CD4-positive, alpha-beta T cell (primary cell): ENCODE measurements at regions not wholly inside any gene's neighbourhood (a gene's known extent, or its start where the extent isn't known, plus 50 kb on each side); places are given as distances from the start of the nearest gene placed in this dataset.

Experiments
- ATAC-seq: fragments of 200-7000 bp; cut with Tn5 transposase; one replicate; pipeline ENCODE4 v1.10.0; 2022; ENCODE audit warnings: mild to moderate bottlenecking; ENCODE audit not compliant: poor library complexity
- CTCF ChIA-PET: fragments of 350-600 bp; sonication (Branson Sonifier 250); formaldehyde crosslinking; loops from one replicate; lab custom pipeline; 2021; ENCODE audit warnings: antibody characterized with exemption, inconsistent platforms; lab: Charles Lee
- POLR2A ChIA-PET: fragments of 350-600 bp; sonication (Branson Sonifier 250); formaldehyde crosslinking; loops from one replicate; lab custom pipeline; 2021; ENCODE audit warnings: antibody characterized with exemption, inconsistent platforms; lab: Charles Lee
- DNase-seq, 14 experiments: peaks; one replicate each; pipeline ENCODE4 v3.0.0-alpha.2; 2013 to 2020; ENCODE audit warnings: mixed read lengths in 2 of 14
- H3K27ac ChIP-seq, 2 donors: one replicate each; pipeline versions ENCODE4 v1.5.1 to v1.7.0; 2013; ENCODE audit warnings: low read length in 2 of 2, low read depth in 1 of 2, mild to moderate bottlenecking in 1 of 2
- H3K27me3 ChIP-seq, 2 experiments: 1 replicate in 1 of 2; 2 replicates in 1 of 2; pipeline versions ENCODE4 v1.6.1 to v1.7.0; 2013; ENCODE audit warnings: low read length in 2 of 2, control low read depth in 1 of 2, mild to moderate bottlenecking in 1 of 2, moderate library complexity in 1 of 2; ENCODE audit not compliant: insufficient read depth in 2 of 2, control insufficient read depth in 1 of 2
- H3K36me3 ChIP-seq: one replicate; pipeline ENCODE4 v1.6.1; 2013; ENCODE audit warnings: low read length, control low read depth; ENCODE audit not compliant: insufficient read depth
- H3K4me1 ChIP-seq: one replicate; pipeline ENCODE4 v1.6.1; 2013; ENCODE audit warnings: low read length, control low read depth; ENCODE audit not compliant: insufficient read depth
- H3K4me3 ChIP-seq: one replicate; pipeline ENCODE4 v1.5.1; 2013; ENCODE audit warnings: mild to moderate bottlenecking, low read length, moderate library complexity
- H3K9me3 ChIP-seq, 2 experiments: 1 replicate in 1 of 2; 2 replicates in 1 of 2; pipeline versions ENCODE4 v1.6.1 to v1.7.0; 2013; ENCODE audit warnings: low read length in 2 of 2, mild to moderate bottlenecking in 2 of 2, control low read depth in 1 of 2, moderate library complexity in 1 of 2; ENCODE audit not compliant: control insufficient read depth in 1 of 2, insufficient read depth in 1 of 2
- H3K27ac Mint-ChIP-seq: one replicate; pipeline ENCODE4 v1.8.0; 2020; ENCODE audit warnings: mixed read lengths
- H3K27me3 Mint-ChIP-seq: one replicate; pipeline ENCODE4 v1.8.0; 2021; ENCODE audit warnings: mixed read lengths
- H3K36me3 Mint-ChIP-seq: one replicate; pipeline ENCODE4 v1.8.0; 2021; ENCODE audit warnings: low read depth, mixed read lengths
- H3K4me1 Mint-ChIP-seq: one replicate; pipeline ENCODE4 v1.8.0; 2021; ENCODE audit warnings: low read depth, mixed read lengths
- H3K4me3 Mint-ChIP-seq: one replicate; pipeline ENCODE4 v1.8.0; 2020; ENCODE audit warnings: mild to moderate bottlenecking, mixed read lengths
- H3K9me3 Mint-ChIP-seq: one replicate; pipeline ENCODE4 v1.8.0; 2020; ENCODE audit warnings: mixed read lengths
- CTCF ChIP-seq: fragments of 200-600 bp; IDR thresholded peaks from one replicate; pipeline ENCODE4 v1.8.0; 2022; ENCODE audit warnings: antibody characterized with exemption, mild to moderate bottlenecking
- intact Hi-C, 2 experiments: fragments of 100-400 bp; cut with DNase I in 1 of 2; cut with micrococcal nuclease in 1 of 2; formaldehyde crosslinking; loops; one replicate each; pipeline versions ENCODE4 v1.15.1 to v1.9.0; 2023 to 2025; cut with DNase I, micrococcal nuclease

DNA sequence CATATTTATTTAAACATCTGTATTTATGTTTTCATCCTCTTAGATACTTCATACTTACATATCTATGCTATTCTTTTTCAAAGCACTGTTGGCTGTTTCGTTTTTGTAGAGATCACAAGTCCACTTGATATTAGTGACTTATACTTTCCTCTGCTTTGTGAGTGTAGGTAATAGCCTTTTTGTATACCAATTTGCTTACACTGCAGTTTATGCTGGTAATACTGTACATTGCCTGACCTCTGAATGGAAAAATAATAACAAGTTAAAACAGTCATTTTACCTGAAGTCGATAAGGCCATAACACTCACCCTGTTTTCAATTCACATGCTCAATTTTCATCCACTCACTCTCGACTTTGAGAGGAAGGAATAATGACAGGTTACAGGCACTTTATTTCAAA lies 89.9 kb upstream of the NANOGP8 start:
- H3K4me3 ChIP-seq = no peak overlapping the region
- H3K4me1 ChIP-seq = no peaks in the 10 kb centered on the region
- Mint-ChIP-seq H3K27ac (no peak overlapping the region), H3K4me3 (no peak overlapping the region), H3K36me3 (no peaks in the 10 kb centered on the region), H3K9me3 (no peaks in the 10 kb centered on the region), H3K4me1 (no peaks in the 10 kb centered on the region), H3K27me3 (no peaks in the 10 kb centered on the region)
- no peak for DNase-seq
- H3K27ac ChIP-seq = no peak overlapping the region
- ChIA-PET POLR2A (no interaction called here), CTCF (no interaction called here)
- no peak for TF ChIP-seq CTCF
- no peak for ATAC-seq
- intact Hi-C loops = no loop called here
- no peaks in the 10 kb centered on the region for H3K36me3 ChIP-seq
- no peaks in the 10 kb centered on the region for H3K27me3 ChIP-seq
- no peaks in the 10 kb centered on the region for H3K9me3 ChIP-seq

GRCh38 chr15:35173444-35174118 lies 88.5 kb upstream of the NANOGP8 start:
- H3K4me3 ChIP-seq = no peak overlapping the region
- Mint-ChIP-seq H3K27me3 (no peaks in the 10 kb centered on the region), H3K4me1 (no peaks in the 10 kb centered on the region), H3K36me3 (no peaks in the 10 kb centered on the region), H3K4me3 (no peak overlapping the region), H3K9me3 (no peaks in the 10 kb centered on the region), H3K27ac (no peak overlapping the region)
- CTCF ChIA-PET = no interaction called here
- POLR2A ChIA-PET = no interaction called here
- H3K9me3 ChIP-seq = no peaks in the 10 kb centered on the region
- no peak for ATAC-seq
- no peaks in the 10 kb centered on the region for H3K27me3 ChIP-seq
- no peaks in the 10 kb centered on the region for H3K36me3 ChIP-seq
- no peak for TF ChIP-seq CTCF
- H3K4me1 ChIP-seq = no peaks in the 10 kb centered on the region
- intact Hi-C loops = no loop called here
- H3K27ac ChIP-seq = no peak overlapping the region
- no peak for DNase-seq

DNA sequence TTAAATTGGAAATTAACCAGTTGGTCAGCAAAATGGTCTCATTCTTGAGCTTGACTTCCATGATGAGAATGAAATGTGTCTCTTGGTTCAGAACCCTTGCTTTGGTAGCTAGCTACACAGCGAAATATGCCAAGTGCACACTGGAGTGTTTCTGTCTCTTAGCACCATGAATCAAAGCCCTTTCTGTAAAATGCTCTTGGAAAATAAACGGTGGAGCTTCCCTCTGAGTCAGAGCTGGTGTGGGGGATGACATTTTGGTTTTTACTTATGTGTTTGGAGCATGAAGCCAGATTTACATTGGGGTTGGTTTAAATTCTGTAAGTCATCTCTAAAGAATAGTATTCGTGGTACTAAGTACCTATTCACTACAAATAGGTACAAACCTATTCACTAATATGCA lies 85.1 kb upstream of the NANOGP8 start:
- ChIA-PET CTCF (interaction anchor here (0.8 kb wide), 1 partner anchor 33 kb away, joined by 3 read pairs; no protein-coding TSS in a partner anchor), POLR2A (no interaction called here)
- no peaks in the 10 kb centered on the region for H3K36me3 ChIP-seq
- H3K9me3 Mint-ChIP-seq = no peaks in the 10 kb centered on the region
- H3K4me1 Mint-ChIP-seq = no peaks in the 10 kb centered on the region
- no peak for DNase-seq
- no peaks in the 10 kb centered on the region for H3K9me3 ChIP-seq
- no peaks in the 10 kb centered on the region for H3K27me3 Mint-ChIP-seq
- H3K4me3 Mint-ChIP-seq = no peak overlapping the region
- no peak overlapping the region for H3K4me3 ChIP-seq
- no peaks in the 10 kb centered on the region for H3K27me3 ChIP-seq
- no peak for ATAC-seq
- no peaks in the 10 kb centered on the region for H3K36me3 Mint-ChIP-seq
- TF ChIP-seq CTCF = no peak
- no peak overlapping the region for H3K27ac ChIP-seq
- H3K27ac Mint-ChIP-seq = no peak overlapping the region
- H3K4me1 ChIP-seq = no peaks in the 10 kb centered on the region
- intact Hi-C loops = no loop called here
